HUES48 (cell line): ENCODE measurements at regions not wholly inside any gene's neighbourhood (a gene's known extent, or its start where the extent isn't known, plus 50 kb on each side); places are given as distances from the start of the nearest gene placed in this dataset.

Experiments used
- H3K27ac ChIP-seq: one replicate; pipeline ENCODE4 v1.7.0; 2013; ENCODE audit warnings: low read depth, low read length, inconsistent platforms
- H3K27me3 ChIP-seq: 2 replicates; pipeline ENCODE4 v1.6.1; 2013; ENCODE audit warnings: mild to moderate bottlenecking, low read length; ENCODE audit not compliant: control insufficient read depth, insufficient read depth
- H3K36me3 ChIP-seq: 2 replicates; pipeline ENCODE4 v1.6.1; 2013; ENCODE audit warnings: low read length; ENCODE audit not compliant: control insufficient read depth, insufficient read depth
- H3K4me1 ChIP-seq: 2 replicates; pipeline ENCODE4 v1.6.1; 2013; ENCODE audit warnings: mild to moderate bottlenecking, low read length; ENCODE audit not compliant: control insufficient read depth, insufficient read depth
- H3K4me3 ChIP-seq: 2 replicates; pipeline ENCODE4 v1.5.1; 2013; ENCODE audit warnings: mild to moderate bottlenecking, low read depth, low read length
- H3K9ac ChIP-seq: 2 replicates; pipeline ENCODE4 v1.6.1; 2013; ENCODE audit warnings: mild to moderate bottlenecking, low read depth, low read length, moderate library complexity
- H3K9me3 ChIP-seq: 2 replicates; pipeline ENCODE4 v1.6.1; 2013; ENCODE audit warnings: low read length; ENCODE audit not compliant: control insufficient read depth, insufficient read depth

DNA sequence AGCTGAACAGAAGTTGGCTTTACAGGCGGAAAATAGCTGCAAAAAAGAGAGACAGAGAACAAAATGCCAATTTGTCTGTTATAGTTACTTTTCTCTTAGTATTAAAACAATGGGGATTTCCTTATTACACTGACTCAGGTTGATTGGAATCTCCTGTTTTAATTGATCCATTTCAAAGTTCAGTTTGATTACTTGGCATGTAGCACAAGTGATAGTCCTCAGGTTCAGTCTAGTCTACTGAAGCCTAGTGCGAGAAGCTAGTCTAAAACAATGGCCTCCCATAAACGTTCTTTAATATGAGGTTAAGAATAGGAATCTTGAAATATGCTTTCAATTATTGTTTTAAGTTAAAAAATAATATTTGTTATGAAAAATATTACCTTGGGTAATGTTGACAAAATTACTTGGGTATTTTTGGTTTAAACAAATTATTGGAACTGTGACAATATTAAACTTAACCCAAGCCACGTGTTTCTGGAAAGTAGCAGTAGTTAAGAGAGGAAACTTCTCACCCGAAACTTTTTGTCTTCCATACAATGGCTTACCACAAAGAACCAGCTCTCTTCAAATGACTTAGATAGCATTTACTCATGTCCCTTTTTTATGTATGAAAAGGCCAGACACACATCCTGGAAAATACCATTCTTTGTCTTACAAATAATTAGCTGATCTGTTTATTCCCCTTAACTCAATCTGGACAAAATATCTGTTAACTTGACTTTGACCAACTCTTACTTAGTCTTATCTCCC, 1326.2 kb upstream of the TMEFF2 start:
- H3K4me3 ChIP-seq: no peak overlapping the region; the same call in 1 of the 2 replicates
- H3K27me3 ChIP-seq: no peaks in the 10 kb centered on the region
- no peaks in the 10 kb centered on the region for H3K9me3 ChIP-seq
- no peaks in the 10 kb centered on the region for H3K36me3 ChIP-seq
- H3K27ac ChIP-seq: no peak overlapping the region
- H3K9ac ChIP-seq: no peak overlapping the region
- H3K4me1 ChIP-seq: peaks cover 16% of the 10 kb centered on the region

- H3K27me3 ChIP-seq: no peaks in the 10 kb centered on the region
- H3K36me3 ChIP-seq: no peaks in the 10 kb centered on the region
- no peak overlapping the region for H3K9ac ChIP-seq
- no peak overlapping the region for H3K27ac ChIP-seq
- no peaks in the 10 kb centered on the region for H3K9me3 ChIP-seq
- H3K4me1 ChIP-seq: peaks cover 16% of the 10 kb centered on the region
- H3K4me3 ChIP-seq: no peak overlapping the region
These were observed 1323.5 kb upstream of the TMEFF2 start for GRCh38 chr2:193518041-193518817.

- Histone ChIP-seq H3K27ac (no peak overlapping the region), H3K27me3 (no peaks in the 10 kb centered on the region), H3K9ac (no peak overlapping the region), H3K4me1 (peaks cover 16% of the 10 kb centered on the region), H3K4me3 (no peak overlapping the region), H3K9me3 (no peaks in the 10 kb centered on the region), H3K36me3 (no peaks in the 10 kb centered on the region)
These were observed 1322.9 kb upstream of the TMEFF2 start for GRCh38 chr2:193517615-193518014.

DNA sequence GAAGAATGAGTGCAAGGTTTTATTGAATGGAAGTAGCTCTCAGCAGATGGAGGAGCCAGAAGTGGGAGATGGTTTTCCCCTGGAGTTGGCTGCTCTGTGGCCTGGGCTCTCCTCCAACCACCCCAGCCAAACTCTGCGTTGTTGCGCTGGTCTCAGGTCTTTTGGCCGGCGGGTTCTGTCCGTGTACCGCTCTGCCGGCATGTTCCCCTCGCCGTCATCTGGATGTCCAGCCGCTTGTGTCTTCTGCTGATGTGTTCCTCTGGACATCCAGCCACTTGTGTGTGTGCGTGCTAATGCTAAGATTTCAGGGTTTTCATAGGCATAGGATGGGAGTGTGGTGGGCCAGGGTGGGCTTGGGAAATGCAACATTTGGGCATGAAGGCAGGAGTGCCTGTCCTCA, 1311.3 kb upstream of the TMEFF2 start:
- Histone ChIP-seq H3K9me3 (no peaks in the 10 kb centered on the region), H3K9ac (no peak overlapping the region)

GRCh38 chr2:193505620-193506019, 1310.9 kb upstream of the TMEFF2 start:
- Histone ChIP-seq H3K27me3 (no peaks in the 10 kb centered on the region), H3K9me3 (no peaks in the 10 kb centered on the region), H3K4me1 (peaks cover 9% of the 10 kb centered on the region; the same call in 1 of the 2 replicates), H3K27ac (no peak overlapping the region), H3K4me3 (no peak overlapping the region), H3K36me3 (no peaks in the 10 kb centered on the region), H3K9ac (no peak overlapping the region)

More for the DNA sequence above, 1311.3 kb upstream of the TMEFF2 start:
- H3K4me3 ChIP-seq: no peak overlapping the region
- H3K4me1 ChIP-seq: peaks cover 9% of the 10 kb centered on the region; the same call in 1 of the 2 replicates
- no peaks in the 10 kb centered on the region for H3K36me3 ChIP-seq
- H3K27me3 ChIP-seq: no peaks in the 10 kb centered on the region
- no peak overlapping the region for H3K27ac ChIP-seq

GRCh38 chr2:193502363-193503035, 1307.8 kb upstream of the TMEFF2 start:
- H3K9ac ChIP-seq: peak overlapping the region; percentile 49
- H3K36me3 ChIP-seq: no peaks in the 10 kb centered on the region
- H3K4me1 ChIP-seq: peaks cover 9% of the 10 kb centered on the region; the same call in 1 of the 2 replicates
- peak overlapping the region; percentile 61 for H3K4me3 ChIP-seq
- H3K27ac ChIP-seq: no peak overlapping the region
- no peaks in the 10 kb centered on the region for H3K27me3 ChIP-seq
- no peaks in the 10 kb centered on the region for H3K9me3 ChIP-seq

DNA sequence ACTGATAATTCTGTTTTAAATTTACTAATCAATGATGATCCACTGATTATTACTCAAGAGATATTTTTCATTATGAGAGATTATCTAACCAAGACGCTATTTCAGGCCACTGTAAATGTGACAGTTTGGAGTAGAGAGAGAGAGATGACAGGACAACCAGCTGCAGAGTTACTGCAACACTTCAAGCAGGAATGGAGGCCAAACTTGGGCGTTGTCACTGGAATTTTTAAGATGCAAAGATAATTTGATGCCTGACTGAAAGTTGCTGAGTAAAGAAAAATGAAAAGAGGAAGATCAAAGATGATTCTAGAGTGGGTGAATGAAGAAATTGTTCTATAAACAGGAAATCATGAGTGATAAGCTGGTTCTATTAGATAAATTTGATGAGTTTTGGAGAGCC, 1302.1 kb upstream of the TMEFF2 start:
- Histone ChIP-seq H3K9me3 (no peaks in the 10 kb centered on the region), H3K27ac (no peak overlapping the region), H3K4me1 (no peaks in the 10 kb centered on the region), H3K27me3 (no peaks in the 10 kb centered on the region), H3K4me3 (no peak overlapping the region), H3K9ac (no peak overlapping the region), H3K36me3 (no peaks in the 10 kb centered on the region)

DNA sequence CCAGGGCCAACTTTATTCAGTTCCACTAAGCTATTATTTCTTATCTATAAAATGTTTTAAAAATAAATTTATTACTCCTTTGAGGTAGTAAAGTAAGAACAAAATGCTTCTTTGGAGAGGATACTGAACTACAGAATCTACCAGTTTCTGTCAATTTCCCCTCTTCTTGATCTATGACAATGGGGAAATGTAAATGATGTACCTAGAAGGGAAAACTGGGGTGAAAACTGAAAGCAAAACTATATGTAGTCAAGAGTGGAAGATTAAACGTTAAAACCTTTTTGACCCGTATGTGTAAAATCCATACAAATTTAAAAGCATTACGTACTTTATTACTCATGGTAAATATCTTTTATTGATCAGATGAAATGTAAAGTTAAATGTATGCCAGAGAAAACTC, 1287.8 kb upstream of the TMEFF2 start:
- H3K9ac ChIP-seq: no peak overlapping the region
- H3K4me3 ChIP-seq: no peak overlapping the region
- no peaks in the 10 kb centered on the region for H3K9me3 ChIP-seq
- no peak overlapping the region for H3K27ac ChIP-seq
- no peaks in the 10 kb centered on the region for H3K36me3 ChIP-seq
- peaks cover 9% of the 10 kb centered on the region; the same call in 1 of the 2 replicates for H3K4me1 ChIP-seq
- H3K27me3 ChIP-seq: no peaks in the 10 kb centered on the region

DNA sequence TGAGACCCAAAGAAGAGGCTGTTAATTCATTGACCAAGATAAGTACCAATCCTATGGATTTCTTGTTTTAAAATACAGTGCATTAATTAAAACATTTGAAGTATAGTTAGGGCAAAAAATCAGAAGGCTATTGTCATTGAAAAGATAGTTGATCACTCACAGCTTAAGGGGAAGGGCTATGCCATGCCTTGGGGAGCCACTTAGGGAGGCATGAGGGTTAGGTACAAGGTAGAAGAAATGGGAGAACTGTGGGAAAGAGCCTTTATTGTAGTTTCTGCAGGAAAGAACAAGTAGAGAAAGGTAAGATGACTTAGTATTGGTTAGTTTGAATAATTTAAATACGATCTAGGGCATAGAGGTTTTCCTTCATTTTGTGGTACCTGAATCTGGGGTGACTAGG, 1285.5 kb upstream of the TMEFF2 start:
- Histone ChIP-seq H3K27ac (no peak overlapping the region), H3K4me3 (no peak overlapping the region), H3K36me3 (no peaks in the 10 kb centered on the region), H3K4me1 (peaks cover 9% of the 10 kb centered on the region; the same call in 1 of the 2 replicates), H3K9me3 (no peaks in the 10 kb centered on the region), H3K27me3 (no peaks in the 10 kb centered on the region), H3K9ac (no peak overlapping the region)

DNA sequence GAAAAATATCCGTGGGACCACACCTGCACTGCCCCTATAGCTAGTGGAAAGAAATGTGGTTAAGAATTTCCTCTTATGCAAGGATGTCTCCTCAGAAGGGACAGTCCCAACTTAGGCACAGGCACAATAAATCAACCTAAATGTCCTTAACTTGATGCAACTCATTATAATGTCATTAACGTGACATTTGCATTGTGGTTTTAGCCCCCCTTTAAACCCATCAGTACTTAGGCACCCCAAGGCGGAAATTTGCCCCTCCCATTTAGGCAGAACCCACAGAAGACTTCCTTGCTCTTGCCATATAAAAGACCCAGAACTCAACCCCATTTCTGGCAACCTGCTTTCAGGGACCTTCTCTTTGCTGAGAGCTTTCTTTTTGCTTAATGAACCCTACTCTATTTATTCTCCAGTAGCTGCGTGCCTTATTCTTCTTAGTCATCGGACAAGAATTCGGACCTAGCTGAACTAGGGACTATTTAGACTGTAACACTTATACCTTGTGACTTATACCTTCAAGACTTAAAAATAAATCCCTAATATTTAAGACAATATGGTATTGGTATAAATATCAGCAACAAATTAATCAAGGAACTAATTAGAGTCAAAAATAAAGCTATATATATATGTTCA, 1281.6 kb upstream of the TMEFF2 start:
- H3K9me3 ChIP-seq: no peaks in the 10 kb centered on the region
- no peak overlapping the region for H3K27ac ChIP-seq
- no peaks in the 10 kb centered on the region for H3K36me3 ChIP-seq
- no peaks in the 10 kb centered on the region for H3K27me3 ChIP-seq
- peaks cover 9% of the 10 kb centered on the region; the same call in 1 of the 2 replicates for H3K4me1 ChIP-seq
- no peak overlapping the region for H3K9ac ChIP-seq
- H3K4me3 ChIP-seq: no peak overlapping the region
